Gastroesophageal sphincter (tissue), 4 donors: ENCODE measurements at regions not wholly inside any gene's neighbourhood (a gene's known extent, or its start where the extent isn't known, plus 50 kb on each side); places are given as distances from the start of the nearest gene placed in this dataset.

Source experiments
- ATAC-seq: fragments of 150-250 bp; one replicate; pipeline ENCODE4 v1.9.1; 2016; ENCODE audit warnings: mild to moderate bottlenecking, moderate library complexity
- H3K27ac ChIP-seq, 4 donors: fragments of 200-600 bp; sonication (generic) in 3 of 4; 1 replicate in 3 of 4; 2 replicates in 1 of 4; pipeline ENCODE4 v1.5.1; 2016 to 2019
- H3K27me3 ChIP-seq: fragments of 200-600 bp; sonication (generic); one replicate; pipeline ENCODE4 v1.5.1; 2019
- H3K36me3 ChIP-seq, 2 donors: fragments of 200-600 bp; sonication (generic); one replicate each; pipeline ENCODE4 v1.5.1; 2019; ENCODE audit warnings: control low read depth in 1 of 2
- H3K4me1 ChIP-seq, 3 donors: fragments of 200-600 bp; sonication (generic); 1 replicate in 2 of 3; 2 replicates in 1 of 3; pipeline ENCODE4 v1.5.1; 2016 to 2019; ENCODE audit warnings: control low read depth in 2 of 3
- H3K4me3 ChIP-seq, 2 donors: fragments of 200-600 bp; sonication (generic); one replicate each; pipeline ENCODE4 v1.5.1; 2019; ENCODE audit warnings: mild to moderate bottlenecking in 1 of 2, moderate library complexity in 1 of 2
- H3K9me3 ChIP-seq, 3 donors: fragments of 200-600 bp; sonication (generic); one replicate each; pipeline ENCODE4 v1.5.1; 2017 to 2019; ENCODE audit warnings: control low read depth in 2 of 3
- CTCF ChIP-seq, 4 experiments: fragments of 200-600 bp in 2 of 4; fragments of 450-650 bp in 2 of 4; sonication (generic) in 1 of 4; IDR thresholded peaks; one replicate each; pipeline ENCODE4 v1.5.1; 2017 to 2019; ENCODE audit warnings: antibody characterized with exemption in 4 of 4, mild to moderate bottlenecking in 2 of 4, moderate library complexity in 2 of 4
- EP300 ChIP-seq: sonication (generic); formaldehyde crosslinking; IDR thresholded peaks from one replicate; pipeline ENCODE4 v1.6.1; 2017; ENCODE audit warnings: antibody characterized with exemption, mild to moderate bottlenecking
- POLR2A ChIP-seq, 2 donors: fragments of 450-650 bp; IDR thresholded peaks; one replicate each; pipeline ENCODE4 v1.6.1; 2017; ENCODE audit warnings: antibody characterized with exemption in 2 of 2, mild to moderate bottlenecking in 2 of 2, moderate library complexity in 1 of 2
- POLR2AphosphoS5 ChIP-seq: sonication (generic); formaldehyde crosslinking; IDR thresholded peaks from one replicate; pipeline ENCODE4 v1.6.1; 2017; ENCODE audit warnings: antibody characterized with exemption
- WGBS, 2 donors: methylation state at CpG; one replicate each; pipeline ENCODE4 v1.1.5; 2018; ENCODE audit warnings: low coverage in 1 of 2; 5-methylcytosine and 5-hydroxymethylcytosine counted together

GRCh38 chr10:63727636-63728035, 206.4 kb downstream of the REEP3 start:
- Histone ChIP-seq H3K27ac (no peak overlapping the region), H3K4me1 (peaks cover 0 to 8% (median 3%) of the 10 kb centered on the region in 3 donors), H3K9me3 (no peaks in the 10 kb centered on the region), H3K36me3 (no peaks in the 10 kb centered on the region), H3K4me3 (no peak overlapping the region), H3K27me3 (no peaks in the 10 kb centered on the region)
- no peak for ATAC-seq
- TF ChIP-seq POLR2AphosphoS5 (no peak), EP300 (no peak), POLR2A (IDR thresholded peaks at IDR 0.05) (no peak), CTCF (IDR thresholded peaks at IDR 0.05) (no peak)
- 61 to 100% methylated on average over 1 to 4 of the region's 4 CpGs for WGBS, 2 donors

GRCh38 chr10:63735305-63735704, 214.1 kb downstream of the REEP3 start:
- TF ChIP-seq POLR2A (IDR thresholded peaks at IDR 0.05), result no peak
- TF ChIP-seq EP300, result no peak
- no peak for TF ChIP-seq CTCF (IDR thresholded peaks at IDR 0.05)
- ATAC-seq, result no peak
- H3K27me3 ChIP-seq, result no peaks in the 10 kb centered on the region
- H3K27ac ChIP-seq, result no peak overlapping the region
- no peaks in the 10 kb centered on the region for H3K4me1 ChIP-seq
- no peaks in the 10 kb centered on the region for H3K36me3 ChIP-seq
- H3K4me3 ChIP-seq, result no peak overlapping the region
- no peaks in the 10 kb centered on the region for H3K9me3 ChIP-seq
- WGBS, 2 donors, result 74 to 80% methylated on average over 2 to 3 of the region's 3 CpGs

- Histone ChIP-seq H3K4me1 (no peaks in the 10 kb centered on the region), H3K27ac (no peak overlapping the region), H3K36me3 (no peaks in the 10 kb centered on the region), H3K4me3 (no peak overlapping the region), H3K9me3 (no peaks in the 10 kb centered on the region), H3K27me3 (no peaks in the 10 kb centered on the region)
- WGBS, 2 donors, result 63% methylated on average over 2 of the region's 2 CpGs; no CpG with 5 or more reads in 1 of the 2 donors
- no peak for ATAC-seq
- TF ChIP-seq POLR2AphosphoS5, result no peak
- TF ChIP-seq POLR2A (IDR thresholded peaks at IDR 0.05), result no peak
- no peak for TF ChIP-seq EP300
- TF ChIP-seq CTCF (IDR thresholded peaks at IDR 0.05), result no peak
These were observed 217.2 kb downstream of the REEP3 start for GRCh38 chr10:63738410-63738809.

GRCh38 chr10:63744060-63744941, 223.1 kb downstream of the REEP3 start:
- no peak for ATAC-seq
- H3K4me3 ChIP-seq, result no peak overlapping the region
- H3K27me3 ChIP-seq, result no peaks in the 10 kb centered on the region
- no peaks in the 10 kb centered on the region for H3K4me1 ChIP-seq
- H3K27ac ChIP-seq, result no peak overlapping the region
- no peaks in the 10 kb centered on the region for H3K9me3 ChIP-seq
- TF ChIP-seq CTCF (IDR thresholded peaks at IDR 0.05) (no peak), POLR2AphosphoS5 (no peak), EP300 (no peak), POLR2A (IDR thresholded peaks at IDR 0.05) (no peak)
- 60 to 82% methylated on average over 4 to 5 of the region's 5 CpGs for WGBS, 2 donors
- H3K36me3 ChIP-seq, result no peaks in the 10 kb centered on the region

- ATAC-seq, result no peak
- Histone ChIP-seq H3K27ac (no peak overlapping the region), H3K36me3 (no peaks in the 10 kb centered on the region), H3K27me3 (no peaks in the 10 kb centered on the region), H3K4me3 (no peak overlapping the region), H3K4me1 (no peaks in the 10 kb centered on the region), H3K9me3 (peaks cover 0 to 5% (median 0%) of the 10 kb centered on the region in 3 donors)
- WGBS, 2 donors, result 57 to 89% methylated on average over 2 of the region's 2 CpGs
- TF ChIP-seq CTCF (IDR thresholded peaks at IDR 0.05) (no peak), POLR2AphosphoS5 (no peak), POLR2A (IDR thresholded peaks at IDR 0.05) (no peak), EP300 (no peak)
These were observed 228.7 kb downstream of the REEP3 start for GRCh38 chr10:63749915-63750314.
